Psoas muscle (tissue), 7 donors: ENCODE measurements at regions not wholly inside any gene's neighbourhood (a gene's known extent, or its start where the extent isn't known, plus 50 kb on each side); places are given as distances from the start of the nearest gene placed in this dataset.

ENCODE experiments used
- ATAC-seq, 4 donors: fragments of 200-7000 bp; cut with Tn5 transposase; one replicate each; pipeline ENCODE4 v1.9.1; 2020; ENCODE audit warnings: moderate library complexity in 3 of 4, mild to moderate bottlenecking in 2 of 4
- DNase-seq, 2 donors: peaks; one replicate each; pipeline ENCODE4 v3.0.0-alpha.2; 2020
- H3K27ac ChIP-seq: fragments of 200-600 bp; one replicate; pipeline ENCODE4 v1.8.0; 2022
- H3K27me3 ChIP-seq, 3 donors: fragments of 200-600 bp in 1 of 3; one replicate each; pipeline versions ENCODE4 v1.6.1 to v1.8.0; 2013 to 2022; ENCODE audit warnings: low read length in 2 of 3, mild to moderate bottlenecking in 2 of 3, moderate library complexity in 1 of 3; ENCODE audit not compliant: insufficient read depth in 3 of 3
- H3K36me3 ChIP-seq, 2 donors: fragments of 200-600 bp in 1 of 2; one replicate each; pipeline versions ENCODE4 v1.6.1 to v1.8.0; 2013 to 2022; ENCODE audit warnings: low read depth in 1 of 2, mild to moderate bottlenecking in 1 of 2, moderate library complexity in 1 of 2; ENCODE audit not compliant: insufficient read depth in 1 of 2
- H3K4me1 ChIP-seq: fragments of 200-600 bp; one replicate; pipeline ENCODE4 v1.8.0; 2022
- H3K4me3 ChIP-seq: fragments of 200-600 bp; one replicate; pipeline ENCODE4 v1.8.0; 2022; ENCODE audit warnings: mild to moderate bottlenecking
- H3K9me3 ChIP-seq: fragments of 200-600 bp; one replicate; pipeline ENCODE4 v1.8.0; 2022
- CTCF ChIP-seq: fragments of 200-600 bp; IDR thresholded peaks from one replicate; pipeline ENCODE4 v1.8.0; 2022; ENCODE audit warnings: antibody characterized with exemption
- WGBS, 3 donors: extraction: QIAGEN DNeasy Blood & Tissue Kit; methylation state at CpG; one replicate each; pipeline versions ENCODE4 v1.1.6 to v1.1.7; 2013; 5-methylcytosine and 5-hydroxymethylcytosine counted together
- intact Hi-C, 2 donors: fragments of 100-400 bp; cut with DNase I; formaldehyde crosslinking; loops; one replicate each; pipeline versions ENCODE4 v1.11.0 to v1.14.2; 2022
- donor health status: healthy with polysubstance abuse.
- donor health status: DM: no; HTN: no; CAD: no; lungs with moderate emphysema.
- donor health status: Bipolar disorder and iron deficiency.
- donor health status: healthy.
- donor health status: DM: yes; HTN: yes; CAD: no.
- donor health status: DM: no; HTN: no; CAD: no.
- donor health status: DM: yes; HTN: yes; CAD: no.

GRCh38 chr4:112063260-112063659 lies 82.0 kb upstream of the FAM241A start:
- intact Hi-C loops: no loop called here
- WGBS, 3 donors: 86 to 94% (median 88%) methylated on average over 1 of the region's 1 CpG
- H3K4me3 ChIP-seq: no peak overlapping the region

GRCh38 chr4:112069110-112069509 lies 76.1 kb upstream of the FAM241A start:
- Histone ChIP-seq H3K36me3 (no peaks in the 10 kb centered on the region), H3K4me3 (no peak overlapping the region), H3K27ac (no peak overlapping the region), H3K9me3 (no peaks in the 10 kb centered on the region), H3K4me1 (no peaks in the 10 kb centered on the region), H3K27me3 (no peaks in the 10 kb centered on the region)
- intact Hi-C loops: no loop called here
- WGBS, 3 donors: 84 to 94% (median 86%) methylated on average over 2 of the region's 2 CpGs
- TF ChIP-seq CTCF: no peak
- no peak for ATAC-seq
- DNase-seq: no peak

More at GRCh38 chr4:112063260-112063659, 82.0 kb upstream of the FAM241A start:
- Histone ChIP-seq H3K27ac (no peak overlapping the region), H3K36me3 (no peaks in the 10 kb centered on the region), H3K27me3 (no peaks in the 10 kb centered on the region), H3K4me1 (no peaks in the 10 kb centered on the region), H3K9me3 (no peaks in the 10 kb centered on the region)
- TF ChIP-seq CTCF: no peak
- DNase-seq (no peak), ATAC-seq (no peak)

- intact Hi-C loops: no loop called here
- 73 to 84% (median 78%) methylated on average over 6 of the region's 6 CpGs for WGBS, 3 donors
These were observed 72.1 kb upstream of the FAM241A start for GRCh38 chr4:112073181-112073580.

GRCh38 chr4:112075129-112075753 lies 70.0 kb upstream of the FAM241A start:
- Histone ChIP-seq H3K4me1 (no peaks in the 10 kb centered on the region), H3K9me3 (no peaks in the 10 kb centered on the region), H3K27ac (no peak overlapping the region), H3K27me3 (no peaks in the 10 kb centered on the region), H3K36me3 (no peaks in the 10 kb centered on the region), H3K4me3 (no peak overlapping the region)
- WGBS, 3 donors: 52 to 55% (median 55%) methylated on average over 4 of the region's 4 CpGs
- peak; percentile 53 for TF ChIP-seq CTCF
- intact Hi-C loops: no loop called here
- ATAC-seq: peak in 1 of 4 donors; percentile 32
- DNase-seq: no peak

More at GRCh38 chr4:112073181-112073580, 72.1 kb upstream of the FAM241A start:
- Histone ChIP-seq H3K4me1 (no peaks in the 10 kb centered on the region), H3K27me3 (no peaks in the 10 kb centered on the region), H3K36me3 (no peaks in the 10 kb centered on the region), H3K27ac (no peak overlapping the region), H3K9me3 (no peaks in the 10 kb centered on the region), H3K4me3 (no peak overlapping the region)
- no peak for ATAC-seq
- no peak for DNase-seq
- no peak for TF ChIP-seq CTCF

- ATAC-seq (no peak), DNase-seq (no peak)
- WGBS, 3 donors: 87 to 94% (median 89%) methylated on average over 3 of the region's 3 CpGs
- Histone ChIP-seq H3K4me3 (no peak overlapping the region), H3K4me1 (no peaks in the 10 kb centered on the region), H3K9me3 (no peaks in the 10 kb centered on the region), H3K27me3 (no peaks in the 10 kb centered on the region), H3K27ac (no peak overlapping the region), H3K36me3 (no peaks in the 10 kb centered on the region)
- intact Hi-C loops: no loop called here
- no peak for TF ChIP-seq CTCF
These were observed 69.3 kb upstream of the FAM241A start for GRCh38 chr4:112075906-112076305.
